Suprapubic skin (tissue), 4 donors: ENCODE measurements at regions not wholly inside any gene's neighbourhood (a gene's known extent, or its start where the extent isn't known, plus 50 kb on each side); places are given as distances from the start of the nearest gene placed in this dataset.
A peak's percentile ranks its signal among the peaks of the same experiment; 100 is the strongest.

Experiments used
- DNase-seq, 2 donors: peaks; one replicate each; pipeline ENCODE4 v3.0.0-alpha.2; 2019; ENCODE audit warnings: low spot score in 2 of 2
- H3K27ac ChIP-seq: fragments of 200-600 bp; sonication (generic); one replicate; pipeline ENCODE4 v1.5.1; 2019
- H3K27me3 ChIP-seq: fragments of 200-600 bp; sonication (generic); one replicate; pipeline ENCODE4 v1.5.1; 2019
- H3K36me3 ChIP-seq: fragments of 200-600 bp; sonication (generic); one replicate; pipeline ENCODE4 v1.5.1; 2019
- H3K4me1 ChIP-seq: fragments of 200-600 bp; sonication (generic); one replicate; pipeline ENCODE4 v1.5.1; 2019
- H3K4me3 ChIP-seq: fragments of 200-600 bp; sonication (generic); one replicate; pipeline ENCODE4 v1.5.1; 2019; ENCODE audit warnings: mild to moderate bottlenecking
- H3K9me3 ChIP-seq: fragments of 200-600 bp; sonication (generic); one replicate; pipeline ENCODE4 v1.5.1; 2019
- CTCF ChIP-seq, 2 donors: fragments of 200-600 bp in 1 of 2; fragments of 450-650 bp in 1 of 2; sonication (generic) in 1 of 2; IDR thresholded peaks; one replicate each; pipeline ENCODE4 v1.5.1; 2016 to 2019; ENCODE audit warnings: antibody characterized with exemption in 2 of 2, mild to moderate bottlenecking in 1 of 2, moderate library complexity in 1 of 2
- EP300 ChIP-seq: sonication (generic); formaldehyde crosslinking; IDR thresholded peaks from one replicate; pipeline ENCODE4 v1.6.1; 2017; ENCODE audit warnings: antibody characterized with exemption
- POLR2A ChIP-seq, 2 donors: fragments of 450-650 bp; IDR thresholded peaks; one replicate each; pipeline ENCODE4 v1.6.1; 2017; ENCODE audit warnings: antibody characterized with exemption in 2 of 2, mild to moderate bottlenecking in 2 of 2, moderate library complexity in 2 of 2
- POLR2AphosphoS5 ChIP-seq, 3 donors: sonication (generic); formaldehyde crosslinking; IDR thresholded peaks; one replicate each; pipeline ENCODE4 v1.6.1; 2017; ENCODE audit warnings: antibody characterized with exemption in 3 of 3
- WGBS: methylation state at CpG from one replicate; pipeline ENCODE4 v1.1.5; 2018; 5-methylcytosine and 5-hydroxymethylcytosine counted together

GRCh38 chr17:65417406-65418221 lies 143.8 kb downstream of the AXIN2 start:
- 75% methylated on average over 7 of the region's 7 CpGs for WGBS
- Histone ChIP-seq H3K27ac (peak overlapping the region; percentile 3), H3K27me3 (no peaks in the 10 kb centered on the region), H3K36me3 (no peaks in the 10 kb centered on the region), H3K4me3 (no peak overlapping the region), H3K4me1 (peaks cover 3% of the 10 kb centered on the region), H3K9me3 (no peaks in the 10 kb centered on the region)
- no peak for DNase-seq
- TF ChIP-seq CTCF (IDR thresholded peaks at IDR 0.05) = no peak
- TF ChIP-seq EP300 = no peak
- no peak for TF ChIP-seq POLR2A (IDR thresholded peaks at IDR 0.05)
- TF ChIP-seq POLR2AphosphoS5 (IDR thresholded peaks at IDR 0.05) = peak in 1 of 3 donors; percentile 37

- H3K4me1 ChIP-seq = peaks cover 3% of the 10 kb centered on the region
- DNase-seq = no peak
- no peaks in the 10 kb centered on the region for H3K36me3 ChIP-seq
- no peaks in the 10 kb centered on the region for H3K27me3 ChIP-seq
- no peak overlapping the region for H3K27ac ChIP-seq
- H3K9me3 ChIP-seq = peaks cover 8% of the 10 kb centered on the region
- WGBS = 79% methylated on average over 5 of the region's 5 CpGs
- H3K4me3 ChIP-seq = no peak overlapping the region
- TF ChIP-seq POLR2AphosphoS5 (IDR thresholded peaks at IDR 0.05) (no peak), EP300 (no peak), POLR2A (IDR thresholded peaks at IDR 0.05) (no peak), CTCF (IDR thresholded peaks at IDR 0.05) (no peak)
Measured at GRCh38 chr17:65415991-65416390, 145.5 kb downstream of the AXIN2 start.

DNA sequence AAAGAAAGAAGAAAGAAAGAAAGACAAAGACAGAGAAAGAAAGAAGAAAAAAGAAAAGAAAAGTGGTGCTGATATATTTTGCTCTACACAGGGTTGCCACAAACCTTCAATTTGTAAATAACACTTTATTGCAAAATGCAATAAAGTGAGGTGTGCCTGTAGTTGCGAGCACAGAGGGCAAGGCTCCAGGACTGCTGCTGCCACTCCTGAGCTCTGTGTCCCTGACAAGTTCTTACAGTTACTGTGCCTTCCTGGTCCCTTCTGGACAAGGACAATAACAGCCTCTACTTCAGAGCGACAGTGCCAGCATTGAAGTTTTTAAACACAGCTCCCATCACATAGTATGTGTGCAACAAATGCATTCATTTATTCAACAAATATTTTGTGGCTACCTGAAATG lies 148.1 kb downstream of the AXIN2 start:
- WGBS = 71% methylated on average over 2 of the region's 2 CpGs
- Histone ChIP-seq H3K27ac (no peak overlapping the region), H3K4me1 (no peaks in the 10 kb centered on the region), H3K36me3 (no peaks in the 10 kb centered on the region), H3K27me3 (no peaks in the 10 kb centered on the region), H3K4me3 (no peak overlapping the region), H3K9me3 (peaks cover 8% of the 10 kb centered on the region)
- TF ChIP-seq CTCF (IDR thresholded peaks at IDR 0.05) (no peak), POLR2A (IDR thresholded peaks at IDR 0.05) (no peak), POLR2AphosphoS5 (IDR thresholded peaks at IDR 0.05) (no peak), EP300 (no peak)
- DNase-seq = no peak

GRCh38 chr17:65409381-65409780 lies 152.1 kb downstream of the AXIN2 start:
- H3K4me1 ChIP-seq = peaks cover 5% of the 10 kb centered on the region
- DNase-seq = no peak
- H3K9me3 ChIP-seq = peaks cover 8% of the 10 kb centered on the region
- TF ChIP-seq CTCF (IDR thresholded peaks at IDR 0.05) (no peak), EP300 (no peak), POLR2AphosphoS5 (IDR thresholded peaks at IDR 0.05) (no peak), POLR2A (IDR thresholded peaks at IDR 0.05) (no peak)
- H3K27ac ChIP-seq = no peak overlapping the region
- WGBS = 50% methylated on average over 1 of the region's 1 CpG
- no peak overlapping the region for H3K4me3 ChIP-seq
- no peaks in the 10 kb centered on the region for H3K36me3 ChIP-seq
- no peaks in the 10 kb centered on the region for H3K27me3 ChIP-seq

GRCh38 chr17:65408050-65408449 lies 153.4 kb downstream of the AXIN2 start:
- H3K9me3 ChIP-seq = peaks cover 8% of the 10 kb centered on the region

More at GRCh38 chr17:65408050-65408449, 153.4 kb downstream of the AXIN2 start:
- no peak for DNase-seq
- Histone ChIP-seq H3K4me3 (no peak overlapping the region), H3K27me3 (no peaks in the 10 kb centered on the region), H3K4me1 (peaks cover 5% of the 10 kb centered on the region), H3K36me3 (no peaks in the 10 kb centered on the region), H3K27ac (peak overlapping the region; percentile 6)
- no peak for TF ChIP-seq POLR2A (IDR thresholded peaks at IDR 0.05)
- TF ChIP-seq EP300 = no peak
- TF ChIP-seq CTCF (IDR thresholded peaks at IDR 0.05) = no peak
- no peak for TF ChIP-seq POLR2AphosphoS5 (IDR thresholded peaks at IDR 0.05)
- 96% methylated on average over 2 of the region's 2 CpGs for WGBS
